CD4-positive, alpha-beta T cell treated with Interleukin-1 beta for 1 hour (primary cell): ENCODE measurements at regions not wholly inside any gene's neighbourhood (a gene's known extent, or its start where the extent isn't known, plus 50 kb on each side); places are given as distances from the start of the nearest gene placed in this dataset.

Experiments used
- DNase-seq, 2 donors: peaks; one replicate each; pipeline ENCODE4 v3.0.0-alpha.2; 2020 to 2022

GRCh38 chr18:1891641-1892040, 679.7 kb downstream of the METTL4 start:
- DNase-seq = no peak

- no peak for DNase-seq
Observed at GRCh38 chr18:1892191-1892590, 679.1 kb downstream of the METTL4 start.

- DNase-seq = no peak
Observed at GRCh38 chr18:1895456-1896185, 675.7 kb downstream of the METTL4 start.

DNA sequence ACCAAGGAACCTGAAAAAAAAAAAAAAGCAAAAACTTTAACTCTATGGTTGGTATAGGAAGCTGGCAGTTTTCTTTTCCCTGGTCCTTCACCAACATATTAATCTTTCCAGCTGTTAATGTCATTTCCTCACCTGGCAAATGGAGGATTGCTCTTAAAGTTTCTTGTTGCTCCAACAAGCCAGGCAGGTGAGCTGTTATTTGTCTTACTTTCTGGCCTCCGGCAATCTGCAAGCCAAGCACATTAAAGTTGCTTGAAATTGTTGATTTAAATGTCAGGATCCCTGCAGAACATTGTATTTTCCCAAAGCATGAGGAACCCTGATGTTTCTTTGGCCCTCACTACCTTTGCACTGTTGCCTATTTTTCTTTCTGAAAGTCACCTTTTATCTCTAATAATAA, 664.9 kb downstream of the METTL4 start:
- no peak for DNase-seq

DNA sequence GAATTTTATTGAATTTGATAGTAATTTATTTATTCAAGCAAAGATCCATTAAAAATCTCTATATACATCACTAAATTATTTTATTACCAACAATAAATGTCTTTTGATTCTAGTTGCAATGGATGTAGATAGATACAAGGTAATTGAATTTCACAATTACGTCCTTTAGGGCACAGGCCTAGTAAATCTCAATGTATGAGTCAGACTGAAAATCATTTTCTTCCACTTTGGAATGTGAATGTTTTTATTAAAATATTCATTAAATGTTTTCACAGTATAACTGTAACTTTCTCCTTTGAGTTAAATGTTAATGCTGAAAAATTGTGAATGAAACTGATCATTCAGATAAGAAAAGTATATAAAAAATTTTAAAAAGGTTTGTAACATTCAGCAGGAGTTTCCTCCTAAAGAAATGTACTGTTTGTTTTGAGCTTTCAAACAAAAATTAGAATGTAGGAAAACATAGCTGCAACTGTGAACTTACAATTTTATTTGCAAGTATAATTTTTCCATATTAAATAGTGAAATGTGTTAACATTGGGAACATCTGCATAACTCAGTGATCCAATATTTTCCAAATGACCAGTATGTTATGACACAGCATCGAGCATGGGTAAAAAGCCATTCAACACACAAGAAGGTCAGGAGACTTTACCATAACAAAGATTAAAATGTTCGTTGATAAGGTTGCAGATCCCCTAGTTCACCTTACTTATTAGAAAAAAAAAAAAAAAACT, 663.7 kb downstream of the METTL4 start:
- no peak for DNase-seq

DNA sequence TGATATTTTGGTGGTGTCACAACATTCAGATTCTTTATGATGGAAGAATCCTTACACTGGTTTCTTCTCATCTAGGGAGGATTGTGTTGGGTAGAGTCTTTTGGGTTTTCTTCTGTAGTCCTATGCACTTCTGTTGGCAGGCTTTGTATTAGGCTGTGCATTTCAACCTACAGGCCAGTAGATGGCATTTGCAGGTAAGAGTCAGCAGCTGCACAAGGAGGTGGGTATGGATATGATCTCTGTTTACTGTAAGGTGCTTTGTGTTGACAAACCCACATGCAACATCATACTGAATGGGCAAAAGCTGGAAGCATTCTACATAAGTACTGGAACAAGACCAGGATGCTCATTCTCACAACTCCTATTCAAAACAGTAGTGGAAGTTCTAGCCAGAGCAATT, 656.8 kb downstream of the METTL4 start:
- no peak for DNase-seq

DNA sequence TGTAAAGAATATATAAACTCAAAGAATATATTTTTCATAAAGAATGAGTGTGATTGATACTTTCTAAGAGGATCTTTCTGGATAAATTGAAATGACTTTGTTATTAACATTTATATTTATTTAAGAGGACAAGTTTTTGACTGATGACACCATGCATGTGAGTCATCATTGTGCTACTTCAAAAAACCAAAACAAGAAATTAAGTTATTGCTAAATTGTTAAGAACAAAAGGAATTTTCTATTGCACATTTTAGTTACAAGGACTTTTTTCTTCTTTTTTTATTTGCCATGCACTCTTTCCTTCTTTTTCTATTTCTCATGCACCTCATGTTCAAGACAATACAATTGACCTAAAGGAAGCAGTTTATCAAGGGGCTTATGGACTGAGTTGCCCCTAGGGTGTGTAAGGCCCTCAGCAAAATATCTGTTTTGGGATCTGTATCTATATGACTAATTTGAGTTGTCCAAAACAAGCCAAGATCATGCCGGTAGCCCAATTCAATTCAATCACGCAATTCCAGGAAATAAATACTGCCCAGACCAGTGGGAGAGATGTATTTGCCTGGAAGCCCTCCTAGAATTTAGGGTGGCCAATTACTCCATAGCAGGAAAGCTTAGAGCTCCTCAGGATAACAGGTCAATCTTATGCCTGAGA, 654.3 kb downstream of the METTL4 start:
- no peak for DNase-seq

DNA sequence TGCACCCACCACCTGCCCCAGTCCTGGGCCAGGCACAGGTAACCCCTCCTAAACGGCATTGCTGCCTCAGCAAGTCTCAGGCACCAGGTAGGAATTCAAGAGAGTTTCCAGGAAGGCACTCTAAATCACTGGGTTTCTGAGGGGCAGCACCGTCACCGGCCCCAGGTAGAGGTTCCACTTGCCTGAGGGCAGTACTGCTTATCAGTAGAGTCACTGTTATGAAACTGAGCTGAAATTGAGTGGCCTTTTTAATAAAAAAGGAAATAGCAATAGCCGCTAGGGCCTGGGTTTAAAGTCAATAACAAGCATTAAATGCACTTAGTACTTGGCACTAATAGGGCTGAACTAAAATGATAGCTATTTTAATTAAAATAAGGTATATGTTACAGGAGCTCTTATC, 653.7 kb downstream of the METTL4 start:
- no peak for DNase-seq

- no peak for DNase-seq
Observed at GRCh38 chr18:1922066-1922465, 649.2 kb downstream of the METTL4 start.

GRCh38 chr18:1928711-1929110, 642.6 kb downstream of the METTL4 start:
- no peak for DNase-seq

DNA sequence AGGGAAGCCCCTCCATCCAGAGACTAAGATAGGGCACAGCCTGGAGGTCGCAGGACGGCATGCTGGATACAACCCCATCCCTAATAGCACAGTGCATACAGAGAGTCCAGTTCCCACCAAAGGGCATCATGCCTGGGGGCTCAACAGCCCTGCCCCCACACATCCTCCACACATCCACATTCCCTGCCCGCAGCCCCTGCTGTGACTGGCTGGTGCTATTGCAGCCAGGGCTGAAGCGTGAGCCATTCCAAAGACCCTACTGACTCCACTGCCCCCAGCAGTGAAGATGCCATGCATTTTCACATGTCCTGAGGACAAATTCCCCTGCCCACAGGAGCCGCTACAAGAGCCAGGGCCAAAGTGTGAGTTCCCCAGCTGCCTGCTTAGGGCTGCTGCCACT, 641.6 kb downstream of the METTL4 start:
- no peak for DNase-seq

GRCh38 chr18:1930291-1931270, 640.7 kb downstream of the METTL4 start:
- no peak for DNase-seq

GRCh38 chr18:1952486-1952885, 618.8 kb downstream of the METTL4 start:
- no peak for DNase-seq

DNA sequence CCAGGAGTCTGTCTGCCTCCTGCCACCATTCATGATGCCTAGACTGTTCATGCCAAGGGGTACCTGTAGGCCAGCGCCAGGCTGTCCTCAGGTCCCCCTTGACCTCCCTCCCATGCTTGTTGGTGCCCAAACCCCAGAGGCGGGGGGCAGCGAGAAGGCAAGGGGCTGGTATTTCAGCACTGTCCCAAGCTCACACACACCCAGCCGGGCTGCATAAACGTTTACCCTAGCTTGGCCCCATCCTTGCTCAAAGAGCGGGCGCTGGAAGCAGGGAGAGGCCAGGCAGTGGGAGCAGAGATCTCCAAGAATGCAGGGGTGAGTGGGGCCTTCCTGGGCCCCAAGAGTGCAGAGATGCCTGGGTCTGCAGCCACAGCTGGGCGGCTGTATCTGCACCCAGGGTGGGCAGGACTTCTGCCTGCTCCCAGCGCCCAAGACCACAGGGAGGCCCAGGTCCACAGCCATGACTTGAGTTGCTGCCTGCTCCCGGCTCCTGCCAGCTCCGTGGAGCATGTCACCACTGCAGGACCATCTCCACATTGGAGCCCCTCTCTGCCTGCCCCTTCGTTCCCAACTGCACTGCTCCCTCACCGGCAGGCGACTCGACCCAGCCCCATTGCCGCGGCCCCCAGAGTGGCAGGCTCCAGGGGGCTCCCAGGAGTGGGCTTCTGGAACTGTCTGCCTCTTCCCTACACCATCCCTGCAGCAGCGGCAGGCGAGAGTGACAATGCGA, 616.6 kb downstream of the METTL4 start:
- DNase-seq = no peak

- DNase-seq = no peak
Observed at GRCh38 chr18:1958798-1959197, 612.5 kb downstream of the METTL4 start.

- no peak for DNase-seq
Observed at GRCh38 chr18:1965016-1965415, 606.3 kb downstream of the METTL4 start.

- DNase-seq = no peak
Observed at GRCh38 chr18:1965541-1965940, 605.8 kb downstream of the METTL4 start.

GRCh38 chr18:1968801-1969498, 602.4 kb downstream of the METTL4 start:
- no peak for DNase-seq

DNA sequence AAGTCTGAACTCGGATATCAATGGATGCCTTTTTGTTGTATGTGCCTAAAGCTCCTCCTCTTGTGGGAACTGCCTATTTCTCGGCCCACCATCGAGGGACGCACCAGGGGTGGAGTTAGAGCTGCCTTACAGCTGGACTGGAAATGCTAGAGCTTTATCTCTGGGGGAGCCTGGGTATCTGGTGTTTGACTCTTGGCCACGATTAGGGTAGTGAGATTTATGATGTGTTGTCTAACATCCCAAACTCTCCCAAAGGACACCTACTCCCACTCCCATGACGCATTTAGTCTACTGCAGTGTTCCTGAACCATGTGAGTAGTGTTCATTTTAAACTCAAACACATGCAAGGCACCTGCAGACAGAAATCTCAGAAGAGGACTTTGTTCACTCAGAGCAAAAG, 594.8 kb downstream of the METTL4 start:
- no peak for DNase-seq

DNA sequence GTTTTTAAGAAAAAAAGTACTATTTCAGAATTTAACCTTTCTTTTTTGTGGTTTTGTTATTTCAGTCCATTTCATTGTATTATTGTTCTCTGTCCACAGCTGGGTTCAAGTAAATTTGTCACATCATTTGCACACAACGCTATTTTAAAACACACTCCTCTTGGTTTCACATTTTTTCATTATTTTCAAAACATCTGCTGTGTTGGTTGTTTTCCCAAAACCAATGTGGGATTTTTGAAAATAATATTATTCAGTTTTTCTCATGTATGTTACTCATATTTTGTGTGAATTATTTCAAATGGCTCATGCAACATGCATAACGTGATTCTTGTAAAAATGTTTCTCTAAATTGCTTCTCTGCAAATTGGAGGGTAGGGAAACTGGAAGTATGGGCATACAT, 589.2 kb downstream of the METTL4 start:
- no peak for DNase-seq

DNA sequence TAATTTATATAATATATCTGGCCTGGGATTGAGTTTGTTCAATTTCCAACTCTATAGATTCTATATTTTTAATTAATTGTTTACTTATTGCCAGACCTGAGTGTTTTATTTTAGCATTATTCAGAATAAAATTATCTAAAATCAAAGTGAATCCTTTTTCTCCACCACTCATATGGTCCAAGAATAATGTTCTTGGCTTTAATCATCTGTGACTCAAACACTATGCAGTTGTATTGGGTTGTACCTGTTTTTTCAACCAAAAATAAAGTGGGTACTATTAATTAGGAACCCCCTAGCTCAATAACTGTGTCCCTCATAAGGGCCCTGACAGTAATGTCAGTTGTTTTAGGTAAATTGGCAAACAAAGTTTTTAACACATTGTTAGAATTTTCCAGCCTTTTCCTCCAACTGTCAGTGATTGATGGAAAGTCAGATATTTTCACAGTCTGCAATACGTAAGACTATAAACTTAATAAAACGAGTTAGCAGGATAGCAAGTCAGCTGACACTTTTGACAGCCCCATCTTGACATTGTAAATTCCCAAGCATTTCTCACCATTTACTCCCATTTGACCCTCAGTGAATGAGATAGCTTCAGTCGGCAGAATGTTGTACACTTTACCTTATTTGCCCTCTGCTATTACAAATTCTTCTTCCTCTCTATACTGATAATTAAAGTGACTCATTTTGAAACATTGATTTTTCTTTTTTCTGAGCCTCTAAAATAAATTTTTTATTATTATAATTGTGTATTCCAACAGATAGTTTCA, 587.4 kb downstream of the METTL4 start:
- DNase-seq = no peak
